Stimulated activated CD4-positive, alpha-beta T cell treated with anti-CD3 and anti-CD28 coated beads, Interleukin-2, amount 100 ng/mL, for 24 hours (primary cell): ENCODE measurements at regions not wholly inside any gene's neighbourhood (a gene's known extent, or its start where the extent isn't known, plus 50 kb on each side); places are given as distances from the start of the nearest gene placed in this dataset.

Experiments used
- DNase-seq, 2 donors: peaks; one replicate each; pipeline ENCODE4 v3.0.0-alpha.2; 2020

DNA sequence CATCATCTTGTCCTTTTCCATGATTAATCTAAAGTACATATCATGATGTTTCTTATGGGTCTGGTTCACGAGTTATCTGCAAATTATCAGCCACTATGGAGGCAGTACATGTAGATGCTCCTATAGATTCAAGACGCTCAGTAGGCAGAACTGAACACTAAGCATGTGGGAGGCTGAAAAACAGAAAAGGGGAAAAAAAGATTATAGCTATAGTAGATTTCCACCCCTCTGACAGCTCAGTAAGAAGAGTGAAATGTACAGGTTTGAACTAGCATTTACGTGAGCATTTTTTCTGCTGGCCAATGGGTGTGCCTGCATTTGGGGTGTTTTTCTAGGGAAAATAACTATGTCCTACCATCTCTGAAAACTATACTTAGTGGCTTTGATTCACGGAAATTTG, 308.9 kb downstream of the ZEB2 start:
- DNase-seq: no peak

DNA sequence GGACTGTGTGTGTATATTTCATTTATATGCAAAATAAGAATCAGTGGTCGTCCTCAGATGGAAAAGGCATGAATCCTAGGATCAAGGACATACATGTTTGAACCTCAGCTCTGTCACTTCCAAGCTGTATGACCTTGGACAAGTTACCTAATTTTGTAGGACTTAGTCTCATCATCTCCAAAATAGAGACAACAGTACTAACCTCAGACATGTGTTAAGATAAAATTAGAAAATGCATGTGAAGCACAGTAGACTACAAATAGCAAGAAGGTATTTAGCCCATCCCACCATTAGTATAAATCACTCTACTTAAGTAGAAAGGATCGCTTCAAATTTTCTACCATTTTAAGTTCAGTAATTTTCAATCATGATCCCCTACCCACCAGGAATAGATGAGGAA, 309.8 kb downstream of the ZEB2 start:
- DNase-seq: no peak

DNA sequence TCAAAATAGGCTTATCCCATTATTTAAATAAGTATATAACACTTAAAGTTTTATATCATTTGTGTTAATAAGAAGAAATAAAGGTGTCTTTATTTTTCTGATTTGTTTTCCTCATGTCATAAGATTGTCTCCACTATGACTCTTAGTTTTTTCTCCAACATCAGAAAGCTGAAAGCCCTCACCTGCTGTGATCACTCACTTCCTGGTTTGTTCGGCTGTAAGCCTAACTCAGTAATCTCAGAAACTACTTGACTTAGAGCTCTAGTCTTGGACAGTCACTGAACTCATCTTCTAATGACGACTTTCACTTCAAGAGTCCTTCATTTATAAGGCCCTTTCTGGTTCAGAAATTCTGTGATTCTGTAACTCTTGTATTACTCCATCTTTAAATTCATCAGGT, 311.0 kb downstream of the ZEB2 start:
- no peak for DNase-seq

DNA sequence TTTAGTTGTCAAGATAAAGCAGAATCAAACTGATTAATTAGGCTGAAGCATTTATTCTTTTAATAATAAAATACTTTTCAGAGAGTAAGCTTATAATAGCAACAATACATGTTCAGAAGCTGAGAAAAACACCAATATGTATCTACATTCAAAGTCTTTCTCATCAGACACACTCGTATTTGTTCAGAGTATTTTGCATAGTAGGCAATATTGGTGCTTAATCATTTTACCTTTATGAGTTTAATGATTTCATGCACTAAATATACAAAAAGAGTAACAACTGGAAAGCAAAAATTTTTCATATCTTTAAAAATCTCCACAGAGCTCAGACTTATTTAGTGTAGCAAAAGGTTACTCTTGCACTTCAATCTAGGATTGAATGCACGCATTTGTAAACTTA, 313.9 kb downstream of the ZEB2 start:
- no peak for DNase-seq

DNA sequence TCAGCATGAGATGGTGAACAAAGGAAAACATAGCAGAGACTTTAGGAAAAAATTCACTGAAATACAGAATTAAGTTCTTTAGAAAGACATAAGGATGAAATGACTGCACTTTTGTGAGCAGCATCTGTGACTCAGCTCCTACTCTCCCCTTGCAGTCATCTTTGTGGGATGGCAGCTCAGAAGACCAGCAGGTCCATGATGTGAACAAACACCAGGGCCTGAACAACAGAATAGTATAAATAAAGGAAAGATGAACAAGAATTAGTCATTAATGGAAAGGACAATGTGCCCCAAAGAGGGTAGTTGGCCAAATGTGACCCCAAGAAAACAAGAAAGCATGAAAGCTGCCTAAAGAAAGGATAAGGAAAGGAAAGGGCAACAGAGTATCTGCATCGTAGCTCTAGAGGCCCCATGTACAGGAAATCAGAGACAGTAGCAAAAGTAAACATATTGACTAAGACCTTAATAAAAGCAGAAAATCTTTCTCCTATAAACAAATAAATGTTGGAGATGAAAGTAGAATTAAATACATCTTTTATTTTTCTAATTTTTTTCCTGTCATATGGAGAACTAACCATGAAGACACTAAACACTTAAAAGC, 318.0 kb downstream of the ZEB2 start:
- no peak for DNase-seq

DNA sequence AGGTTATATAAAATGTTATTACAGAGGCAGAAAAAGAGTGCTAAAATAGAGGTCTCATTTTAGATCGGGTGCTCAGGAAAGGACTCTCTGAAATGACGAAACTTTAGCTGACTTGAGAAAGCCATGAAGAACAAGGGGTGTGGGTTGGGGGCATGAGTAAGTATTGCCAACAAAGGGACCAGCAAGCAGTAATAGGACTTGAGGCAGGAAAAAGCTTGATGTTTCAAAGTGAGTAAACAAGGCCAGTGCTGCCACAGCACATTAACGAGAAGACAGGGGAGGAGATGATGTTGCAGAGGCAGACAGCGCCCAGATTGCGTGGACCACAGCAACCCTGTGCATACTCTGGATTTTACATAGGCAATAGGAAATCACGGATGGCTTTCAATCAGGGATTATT, 318.8 kb downstream of the ZEB2 start:
- DNase-seq: no peak

DNA sequence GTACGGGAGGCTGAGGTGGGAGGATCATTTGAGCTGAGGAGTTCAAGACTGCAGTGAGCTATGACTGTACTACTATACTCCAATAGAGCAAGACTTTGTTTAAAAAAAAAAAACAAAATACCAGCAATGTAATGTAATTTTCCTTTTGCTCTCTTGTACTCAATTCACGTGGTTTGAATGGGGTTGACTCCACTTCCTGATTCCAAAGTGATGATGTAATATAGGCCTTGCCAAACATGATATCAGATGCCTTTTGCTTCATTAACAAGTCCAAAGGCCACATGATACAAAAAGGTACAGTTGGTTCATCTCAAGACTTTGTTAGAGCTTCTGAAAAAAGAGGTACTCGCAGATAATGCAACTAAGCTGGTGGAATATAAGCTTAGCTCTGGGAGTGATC, 321.8 kb downstream of the ZEB2 start:
- no peak for DNase-seq

DNA sequence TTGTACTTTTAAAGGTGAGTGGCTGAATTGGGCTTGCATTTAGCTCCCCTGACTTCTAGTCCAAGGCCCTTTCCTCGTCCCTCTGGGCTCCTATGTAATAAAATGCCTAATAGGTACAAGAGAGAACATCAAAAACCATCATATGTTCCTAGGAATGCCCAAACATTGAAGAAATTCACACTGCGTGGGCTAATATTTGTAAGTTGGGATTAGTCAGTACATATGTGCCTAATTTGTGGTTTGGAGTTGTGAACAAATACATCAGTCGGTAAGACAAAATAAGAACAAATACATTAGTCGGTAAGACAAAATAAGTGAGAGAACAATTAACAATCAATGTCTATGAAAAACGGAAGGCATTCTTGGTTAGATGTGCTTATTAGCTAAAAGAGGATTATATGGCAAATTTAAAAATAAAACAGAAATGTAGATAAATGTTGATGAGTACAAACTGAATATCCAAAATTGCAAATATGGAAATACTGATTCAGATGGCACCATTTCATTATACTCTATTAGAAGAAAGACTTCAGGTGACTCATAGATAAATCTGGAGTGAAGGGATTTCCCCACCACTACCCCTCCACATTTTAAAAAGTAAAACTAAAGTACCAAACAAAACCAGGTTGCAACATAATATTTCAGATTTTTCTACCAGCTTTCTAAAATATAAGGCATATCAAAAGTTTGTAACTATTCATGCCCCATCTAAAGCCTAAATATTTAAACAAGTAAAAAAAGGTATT, 325.4 kb downstream of the ZEB2 start:
- no peak for DNase-seq

DNA sequence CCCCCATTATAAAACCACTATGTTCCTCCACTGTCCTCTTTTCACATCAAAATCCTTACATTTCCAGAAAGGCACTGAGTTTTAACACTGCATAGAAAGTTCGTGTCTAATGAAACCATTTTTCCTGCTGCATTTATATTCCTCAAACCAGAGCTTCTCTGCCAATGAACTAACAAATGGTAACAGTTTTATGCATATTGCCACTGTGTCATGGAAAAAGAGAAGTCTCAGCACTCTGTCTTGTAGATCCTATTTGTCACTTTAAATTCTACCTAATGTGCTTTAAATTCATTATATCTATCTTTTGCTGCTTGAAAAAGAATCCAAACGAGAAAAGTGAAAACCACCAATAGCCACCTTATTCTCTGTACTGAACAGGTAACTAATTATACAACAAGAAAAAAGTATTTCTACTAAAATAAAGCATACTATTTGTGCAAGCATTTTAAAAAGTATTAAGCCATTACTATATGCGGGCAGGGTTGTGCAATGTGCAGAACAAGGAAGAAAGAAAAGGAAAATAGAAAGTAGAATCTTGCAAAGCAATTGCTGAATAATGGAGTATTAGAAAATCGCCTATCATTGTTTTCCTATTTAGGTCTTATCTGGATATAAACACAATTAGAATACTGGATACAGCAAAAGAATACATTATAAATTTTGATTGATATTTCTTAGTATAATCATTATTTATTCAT, 328.9 kb downstream of the ZEB2 start:
- DNase-seq: no peak

DNA sequence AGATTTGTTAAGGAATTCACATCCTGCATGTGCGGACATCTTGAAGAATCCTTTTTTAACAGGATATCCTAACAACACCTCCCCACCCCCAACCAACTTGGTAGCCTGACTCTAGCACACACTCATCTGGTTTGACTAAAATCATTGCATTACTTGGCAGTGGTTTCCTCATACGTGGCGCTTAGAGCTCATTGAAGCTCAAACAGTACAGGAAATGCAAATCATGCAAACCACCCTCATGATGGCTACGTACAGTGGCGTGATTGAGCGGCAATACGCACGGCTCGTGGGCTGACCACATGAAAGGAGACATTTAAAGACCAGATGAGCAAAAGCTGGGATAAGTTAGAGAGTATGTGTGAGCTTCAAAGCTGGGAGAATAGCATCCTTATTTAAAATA, 336.2 kb downstream of the ZEB2 start:
- DNase-seq: peak; percentile 67 to 73

DNA sequence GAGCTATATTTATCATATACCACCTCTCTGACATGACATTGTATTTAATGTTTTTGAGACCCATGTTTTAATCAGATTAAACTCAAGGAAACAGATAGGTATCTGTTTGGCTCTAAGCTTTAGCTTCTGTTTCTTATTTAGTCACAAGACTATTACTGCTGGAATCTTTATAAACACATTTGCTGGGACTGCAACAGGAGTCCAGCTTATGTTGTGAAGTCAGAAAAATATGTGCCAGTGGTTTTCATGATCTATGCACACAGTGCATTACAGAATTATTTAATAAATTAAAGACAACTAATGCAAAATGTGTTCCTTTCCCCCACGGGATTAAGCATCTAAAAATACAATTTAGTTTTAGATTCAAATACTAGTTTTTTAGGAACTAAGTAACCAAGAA, 338.9 kb downstream of the ZEB2 start:
- no peak for DNase-seq

DNA sequence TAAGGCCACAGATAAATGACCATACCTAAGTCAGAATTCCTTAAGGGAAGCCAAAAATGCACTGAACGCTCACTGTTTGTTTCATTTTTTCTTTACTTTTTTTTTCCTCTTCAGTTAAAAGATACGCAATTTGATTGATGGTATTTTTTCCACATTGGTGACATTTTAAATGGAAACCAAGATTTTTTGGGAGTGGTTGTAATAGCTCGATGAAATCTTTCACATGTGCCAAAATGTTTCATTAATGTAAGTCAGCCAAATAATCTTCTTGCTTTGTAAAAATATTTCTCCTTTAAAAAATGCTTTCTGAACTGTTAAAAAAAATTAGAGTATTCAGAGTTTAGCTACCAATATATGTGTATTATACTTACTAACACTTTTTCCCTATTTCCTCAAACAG, 339.8 kb downstream of the ZEB2 start:
- DNase-seq: no peak

DNA sequence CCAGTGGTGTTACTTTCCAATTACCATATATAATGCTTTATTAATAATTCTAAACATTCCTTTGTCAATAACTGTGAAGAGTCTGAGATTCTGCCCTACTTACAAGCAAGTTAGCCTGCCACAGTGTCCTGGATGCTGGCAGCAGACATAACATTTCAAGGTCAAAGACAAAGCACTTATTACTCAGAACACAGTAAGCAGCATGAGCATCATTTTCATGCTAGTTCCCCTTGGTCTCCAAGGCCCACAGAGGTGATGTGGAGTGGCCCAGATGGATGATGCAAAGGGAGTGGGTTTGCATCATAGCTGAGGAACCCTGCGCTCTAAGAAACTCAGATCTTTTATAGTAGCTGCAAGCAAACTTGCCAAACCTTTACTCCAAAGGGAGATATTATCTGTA, 349.7 kb downstream of the ZEB2 start:
- no peak for DNase-seq

DNA sequence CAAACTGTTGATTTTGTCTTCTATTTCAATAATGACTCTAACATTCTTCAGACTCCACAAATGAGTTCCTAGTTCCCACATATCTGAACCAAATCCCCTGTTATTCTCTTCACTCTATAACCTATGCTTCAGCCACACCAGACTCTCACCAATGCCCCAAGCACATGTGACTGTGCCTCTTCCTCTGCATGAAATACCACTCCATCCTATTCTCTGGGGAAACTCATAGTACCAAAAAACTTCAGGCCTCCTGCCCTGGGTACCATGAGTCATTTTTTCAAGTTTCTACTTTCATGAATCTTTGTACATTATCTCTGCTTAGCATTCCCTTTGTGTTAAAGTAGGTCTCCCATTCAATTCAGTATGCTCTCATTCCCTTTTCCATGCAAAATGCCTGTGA, 353.2 kb downstream of the ZEB2 start:
- DNase-seq: no peak

DNA sequence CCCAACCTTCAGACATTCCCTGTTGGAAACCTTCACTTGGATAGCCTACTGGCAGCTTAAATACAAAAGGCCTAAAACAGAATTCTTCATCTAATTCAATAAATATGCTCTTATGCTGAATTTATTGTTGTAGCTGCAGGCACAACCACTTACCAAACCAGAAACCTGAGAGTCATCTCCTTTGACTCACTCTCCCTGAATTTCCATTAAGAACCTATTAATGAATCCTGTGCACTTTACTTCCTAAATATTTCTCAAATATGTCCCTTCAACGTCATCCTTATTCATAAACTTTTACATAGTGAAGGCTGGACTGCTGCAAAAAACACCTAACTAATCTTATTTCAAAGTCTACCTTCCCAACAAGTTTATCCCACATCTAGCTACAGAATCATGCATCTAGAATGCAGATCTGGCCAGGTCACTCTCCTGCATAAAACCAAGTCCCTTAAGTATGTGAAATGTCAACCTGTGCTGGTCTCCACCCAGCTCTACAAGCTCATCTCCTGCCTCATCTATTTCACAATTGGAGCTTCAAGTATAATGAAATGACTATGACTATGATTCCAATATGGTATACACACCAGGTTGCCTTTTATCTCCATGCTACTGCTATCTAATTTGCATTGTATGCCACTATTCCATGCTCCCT, 354.2 kb downstream of the ZEB2 start:
- DNase-seq: no peak

DNA sequence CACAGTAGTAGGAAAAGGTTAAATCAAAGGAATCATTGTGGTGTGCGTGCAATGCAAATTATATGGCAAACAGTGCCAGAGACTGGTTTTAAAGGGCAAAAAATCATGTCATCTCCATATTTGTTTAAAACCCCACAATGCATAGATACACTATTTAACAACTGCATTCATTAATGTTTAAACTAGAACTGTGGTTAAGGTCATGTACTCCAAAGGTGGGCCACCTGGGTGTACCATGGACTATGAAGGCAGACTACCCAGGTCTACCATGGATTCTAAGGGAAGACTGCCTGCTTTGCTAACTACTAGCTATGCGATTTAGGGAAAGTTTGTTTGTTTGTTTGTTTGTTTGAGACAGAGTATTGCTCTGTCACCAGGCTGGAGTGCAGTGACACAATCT, 356.3 kb downstream of the ZEB2 start:
- DNase-seq: no peak

DNA sequence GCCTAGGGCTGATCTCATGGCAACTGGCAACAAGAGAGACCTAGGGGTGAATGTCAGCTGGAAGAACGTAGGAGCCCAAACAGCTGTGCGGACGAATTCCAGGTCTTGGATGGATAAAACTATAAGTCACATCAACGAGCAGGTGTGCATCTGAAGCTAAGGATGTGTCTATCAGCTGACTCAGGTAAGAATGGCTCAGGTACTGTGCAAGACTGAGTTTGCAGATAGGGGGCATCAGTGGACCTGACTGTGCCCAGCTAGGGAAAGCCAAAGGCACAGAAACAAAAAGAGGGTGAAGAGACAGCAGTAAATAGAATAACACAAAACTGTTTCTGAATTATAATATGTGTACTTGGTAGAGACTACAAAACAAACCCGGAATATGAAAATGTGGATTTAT, 357.3 kb downstream of the ZEB2 start:
- peak; percentile 15 to 23 for DNase-seq

DNA sequence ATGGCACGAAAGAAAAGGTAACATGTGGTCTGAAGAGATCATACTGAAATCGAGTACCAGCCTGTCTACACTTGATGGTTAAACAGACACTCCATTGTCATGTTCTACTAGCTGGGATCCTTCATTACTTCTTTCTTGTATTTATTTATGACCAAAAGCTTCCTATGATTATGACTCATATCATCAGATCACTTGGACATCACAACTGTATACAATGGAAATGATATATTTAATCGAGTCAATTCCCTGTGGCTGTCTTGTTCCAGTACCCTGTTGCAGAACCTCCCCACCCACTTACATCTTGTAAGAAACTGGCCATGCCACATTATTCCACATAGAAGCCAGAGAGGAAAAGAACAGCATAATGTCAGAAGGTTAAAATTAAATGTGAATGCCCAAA, 358.9 kb downstream of the ZEB2 start:
- DNase-seq: no peak

DNA sequence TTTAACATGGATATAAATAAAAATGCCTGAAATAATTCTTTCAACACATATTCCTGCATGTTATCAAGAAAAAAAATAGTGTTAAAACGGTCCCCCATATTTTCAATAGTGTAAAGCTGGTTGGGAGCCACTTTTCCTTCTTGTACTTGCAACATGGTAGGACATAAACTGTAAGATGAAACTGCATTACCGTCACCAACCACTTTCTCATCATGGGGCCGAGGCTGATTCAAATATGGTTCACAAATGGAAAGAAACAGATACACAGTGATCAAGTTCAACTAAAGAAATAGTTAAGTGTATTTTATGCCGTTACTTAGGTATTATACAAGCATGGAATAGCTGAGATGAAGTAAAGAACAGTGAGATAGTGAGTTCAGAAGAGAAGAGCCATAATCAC, 360.7 kb downstream of the ZEB2 start:
- DNase-seq: no peak

DNA sequence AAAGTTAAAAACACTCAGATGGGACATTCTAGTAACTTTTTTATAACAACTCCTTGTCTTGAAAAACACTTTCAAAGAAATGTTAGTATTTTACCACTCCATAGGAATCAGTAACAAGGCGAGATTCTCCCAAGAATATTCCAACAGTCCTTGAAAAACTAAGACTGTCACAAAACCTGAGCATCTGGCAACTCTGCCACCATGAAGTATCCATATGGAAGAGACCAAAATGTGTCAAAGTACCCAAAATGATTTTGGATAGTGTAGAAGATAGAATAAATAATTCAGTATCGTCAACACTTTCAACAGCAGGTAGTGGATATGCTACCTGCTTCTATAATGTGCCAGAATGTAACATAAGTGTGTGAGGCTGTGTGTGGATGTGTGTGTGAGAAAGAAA, 361.8 kb downstream of the ZEB2 start:
- no peak for DNase-seq

DNA sequence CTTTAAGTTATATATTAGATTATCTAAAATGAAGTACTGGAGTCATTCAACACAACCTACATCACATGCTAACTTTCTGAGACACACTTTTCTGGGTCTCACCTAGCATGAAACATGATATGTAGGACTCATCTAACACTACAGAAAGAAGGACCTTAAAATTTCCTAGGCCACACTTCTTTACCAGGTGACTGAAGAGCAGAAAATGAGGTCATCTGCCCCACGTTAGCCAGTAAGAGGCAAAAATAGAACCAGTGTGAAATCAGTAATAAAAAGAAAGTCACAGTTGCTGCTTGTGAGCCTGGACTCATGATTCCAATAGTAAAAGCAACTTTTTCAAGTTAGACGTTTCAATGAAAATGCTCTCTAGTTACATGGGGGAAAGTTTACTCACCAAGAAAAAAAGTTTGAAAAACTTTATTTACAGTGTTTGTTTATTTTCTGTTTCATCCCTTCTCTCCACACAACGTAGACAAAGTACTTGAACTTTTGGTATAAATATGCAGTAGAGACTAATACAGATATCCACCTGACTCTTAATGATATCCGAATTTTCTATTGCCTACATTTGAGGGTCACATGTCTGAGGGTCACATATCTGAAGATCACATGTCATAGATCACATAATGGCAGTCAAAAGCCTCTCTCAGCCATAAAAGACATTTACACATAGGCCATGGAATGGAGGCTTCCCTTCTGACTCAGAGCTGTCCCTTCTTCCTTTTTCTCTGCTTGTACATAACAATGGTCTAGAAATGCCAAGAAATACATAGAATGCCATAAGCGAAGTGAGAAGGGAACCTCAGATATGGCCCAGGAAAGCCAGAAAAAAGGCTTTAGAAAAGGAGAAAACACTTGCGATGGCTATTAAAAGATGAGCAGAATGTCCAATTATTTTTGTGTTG, 362.9 kb downstream of the ZEB2 start:
- no peak for DNase-seq

DNA sequence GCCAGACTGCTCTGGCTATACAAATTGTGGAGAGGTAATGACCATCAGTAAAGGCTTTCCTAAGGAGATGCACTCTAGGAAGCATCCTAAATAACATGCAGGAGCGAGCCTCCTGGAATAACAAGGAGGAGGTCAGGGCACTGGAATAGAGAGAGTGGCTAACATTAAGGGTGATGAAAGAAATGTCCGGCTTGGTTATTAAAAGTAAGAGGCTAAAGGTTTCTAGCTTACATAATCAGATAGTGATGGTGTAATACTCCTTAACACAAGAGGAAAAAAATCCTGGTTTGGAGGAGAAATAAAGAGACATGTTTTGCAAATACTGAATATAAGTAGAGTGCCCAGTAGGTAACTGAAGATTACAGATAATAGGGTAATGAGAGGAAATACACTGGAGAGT, 365.7 kb downstream of the ZEB2 start:
- DNase-seq: no peak

DNA sequence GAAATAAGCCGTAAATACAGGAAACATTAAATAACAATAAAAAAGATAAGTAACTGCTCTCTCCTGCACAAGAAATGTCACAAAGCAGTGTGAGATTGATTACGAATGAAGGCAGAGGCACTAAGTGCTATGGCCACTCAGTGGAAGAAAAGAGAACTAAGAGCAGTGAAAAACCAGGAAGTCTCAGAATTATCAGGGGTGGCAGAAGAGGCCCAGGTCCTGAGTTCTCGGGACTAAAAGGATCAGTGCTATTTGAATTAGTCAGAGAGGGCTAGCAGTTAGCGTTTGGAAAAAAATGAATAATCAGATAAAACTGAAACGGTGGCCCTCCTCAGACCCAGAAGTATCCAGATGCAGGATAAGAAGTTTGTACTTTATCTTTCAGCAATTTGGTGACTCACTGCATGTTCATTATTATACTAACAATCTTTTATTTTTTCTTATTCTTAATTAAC, 367.1 kb downstream of the ZEB2 start:
- DNase-seq: no peak
